ENCODE measurements at regions not wholly inside any gene's neighbourhood (a gene's known extent, or its start where the extent isn't known, plus 50 kb on each side); places are given as distances from the start of the nearest gene placed in this dataset.

DNA sequence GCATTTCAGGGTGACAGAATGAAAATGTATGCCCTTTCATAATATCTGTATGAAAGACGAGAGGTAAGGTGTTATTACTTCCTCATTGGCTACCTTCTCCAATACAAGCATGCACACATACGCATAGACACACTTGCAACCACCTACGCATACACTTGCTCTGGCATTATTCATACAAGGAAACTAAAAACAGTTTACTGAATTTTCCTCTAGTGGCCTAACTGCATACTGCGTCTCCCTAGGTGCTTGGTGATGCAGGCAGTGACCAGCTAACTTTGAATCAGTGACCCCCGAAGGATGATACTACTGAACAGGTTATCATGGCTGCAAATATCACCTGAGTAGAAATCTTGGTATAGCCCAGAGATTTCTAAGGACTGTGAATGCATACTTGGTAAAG, 593.1 kb downstream of the PKHD1 start:
- H3K36me3 Mint-ChIP-seq (ENCODE audit: low read depth), result no peaks in the 10 kb centered on the region
- no peaks in the 10 kb centered on the region for H3K4me1 Mint-ChIP-seq (ENCODE audit: low read depth)
- no peak overlapping the region for H3K4me3 Mint-ChIP-seq

DNA sequence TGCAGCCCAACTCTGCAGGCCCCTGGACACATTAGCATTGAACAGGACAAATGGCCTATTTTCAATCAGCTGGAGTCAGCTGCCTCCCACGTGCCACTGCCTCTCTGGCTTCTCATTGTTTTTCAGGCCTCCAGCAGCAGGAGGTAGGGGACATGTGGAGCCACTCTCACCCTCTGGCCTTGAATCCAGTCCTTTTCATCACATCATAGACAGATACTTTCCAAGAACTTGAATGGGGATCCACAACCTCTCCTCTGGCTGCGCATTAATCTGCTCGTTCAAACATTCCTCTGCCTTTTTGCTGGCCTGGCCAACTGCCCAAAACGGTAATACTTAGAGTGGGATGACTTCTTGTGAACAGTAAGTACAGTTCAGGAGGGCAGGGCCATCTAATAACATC, 592.3 kb downstream of the PKHD1 start:
- DNase-seq (ENCODE audit: low spot score), result no peak

More for the DNA sequence above, 593.1 kb downstream of the PKHD1 start:
- no peak for DNase-seq (ENCODE audit: low spot score)
- no peak overlapping the region for H3K27ac Mint-ChIP-seq
- H3K9me3 Mint-ChIP-seq, result no peaks in the 10 kb centered on the region
- no peaks in the 10 kb centered on the region for H3K27me3 Mint-ChIP-seq (ENCODE audit: low read depth)

DNA sequence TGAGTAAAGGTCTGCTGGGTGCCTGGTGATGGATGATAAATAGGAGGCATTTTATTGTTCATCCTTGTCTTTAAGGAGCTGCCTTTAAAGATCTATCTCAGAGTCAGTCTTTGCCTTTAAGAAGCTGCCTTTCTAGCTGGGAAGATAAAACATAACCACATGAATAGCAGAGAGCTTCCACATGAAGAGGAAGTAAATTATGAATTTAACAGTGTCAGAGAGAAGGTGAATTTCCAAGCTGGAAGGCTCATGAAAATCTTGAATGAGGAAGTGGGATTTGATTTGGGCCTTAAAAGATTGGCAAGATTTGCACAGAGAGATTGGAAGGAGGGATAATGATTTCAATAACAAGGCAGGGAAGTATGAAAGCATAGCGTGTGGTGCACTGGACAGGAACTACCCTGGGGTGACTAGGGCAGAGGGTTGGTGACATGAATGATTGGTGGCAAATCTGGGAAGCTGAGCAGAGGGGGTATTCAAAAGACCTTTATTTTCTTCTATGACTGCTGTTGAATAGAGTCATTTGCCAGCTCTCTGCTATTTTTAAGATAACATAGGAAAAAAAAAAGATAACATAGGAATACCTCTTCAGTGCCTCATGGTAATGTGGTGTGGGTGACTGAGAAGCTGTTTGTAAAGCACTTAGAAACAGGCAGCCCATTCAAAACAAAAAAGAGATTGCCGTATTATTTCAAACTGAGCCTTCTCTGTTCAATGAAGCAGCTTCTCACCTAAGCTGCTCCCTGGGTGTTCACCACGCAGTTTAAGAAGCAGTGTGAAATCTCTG, 591.6 kb downstream of the PKHD1 start:
- no peak overlapping the region for H3K4me3 Mint-ChIP-seq
- H3K27me3 Mint-ChIP-seq (ENCODE audit: low read depth), result no peaks in the 10 kb centered on the region
- no peak for DNase-seq (ENCODE audit: low spot score)
- H3K36me3 Mint-ChIP-seq (ENCODE audit: low read depth), result no peaks in the 10 kb centered on the region
- no peak overlapping the region for H3K27ac Mint-ChIP-seq
- H3K4me1 Mint-ChIP-seq (ENCODE audit: low read depth), result no peaks in the 10 kb centered on the region
- no peaks in the 10 kb centered on the region for H3K9me3 Mint-ChIP-seq

More for the DNA sequence above, 592.3 kb downstream of the PKHD1 start:
- H3K36me3 Mint-ChIP-seq (ENCODE audit: low read depth), result no peaks in the 10 kb centered on the region
- H3K27me3 Mint-ChIP-seq (ENCODE audit: low read depth), result no peaks in the 10 kb centered on the region
- no peak overlapping the region for H3K27ac Mint-ChIP-seq
- H3K9me3 Mint-ChIP-seq, result no peaks in the 10 kb centered on the region
- no peaks in the 10 kb centered on the region for H3K4me1 Mint-ChIP-seq (ENCODE audit: low read depth)
- H3K4me3 Mint-ChIP-seq, result no peak overlapping the region

DNA sequence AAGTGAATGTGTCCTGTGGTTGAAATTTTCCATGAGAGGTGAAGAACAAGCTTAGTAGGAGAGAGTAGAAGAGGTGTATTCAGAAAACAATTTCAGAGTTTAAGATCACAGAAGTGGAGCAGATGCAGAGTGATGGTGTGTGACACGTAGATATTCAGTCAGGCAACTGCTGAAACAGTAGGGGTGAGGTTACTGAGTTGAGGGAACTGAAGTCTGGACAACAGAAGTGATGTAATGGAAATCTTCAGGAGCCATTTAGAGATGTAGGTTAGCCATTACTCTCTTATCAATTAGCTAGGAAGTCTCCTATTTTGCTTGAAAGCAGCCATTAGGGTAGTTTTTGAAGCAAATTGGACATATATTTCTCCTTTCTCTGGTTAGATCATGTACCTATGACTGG, 584.4 kb downstream of the PKHD1 start:
- Mint-ChIP-seq H3K9me3 (no peaks in the 10 kb centered on the region), H3K4me3 (no peak overlapping the region), H3K27ac (no peak overlapping the region), H3K4me1 (ENCODE audit: low read depth) (no peaks in the 10 kb centered on the region), H3K27me3 (ENCODE audit: low read depth) (no peaks in the 10 kb centered on the region), H3K36me3 (ENCODE audit: low read depth) (no peaks in the 10 kb centered on the region)
- no peak for DNase-seq (ENCODE audit: low spot score)

DNA sequence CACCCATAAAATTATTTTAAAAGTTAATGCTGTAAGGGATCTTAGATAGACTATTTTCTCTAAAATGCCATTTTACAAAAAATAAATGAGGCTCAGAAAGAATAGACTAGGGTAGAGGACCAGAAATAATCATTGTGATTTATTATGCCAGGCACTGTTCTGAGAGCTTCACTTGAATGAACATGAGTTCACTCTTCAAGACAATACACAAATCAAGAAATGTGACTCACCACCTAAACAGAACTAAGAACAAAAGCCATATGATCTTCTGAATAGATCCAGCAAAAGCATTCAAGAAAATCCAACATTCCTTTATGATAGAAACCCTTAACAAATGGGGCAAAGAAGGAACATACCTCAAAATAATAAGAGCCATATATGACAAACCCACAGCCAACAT, 582.0 kb downstream of the PKHD1 start:
- Mint-ChIP-seq H3K4me3 (no peak overlapping the region), H3K9me3 (no peaks in the 10 kb centered on the region)
- no peak for DNase-seq (ENCODE audit: low spot score)

DNA sequence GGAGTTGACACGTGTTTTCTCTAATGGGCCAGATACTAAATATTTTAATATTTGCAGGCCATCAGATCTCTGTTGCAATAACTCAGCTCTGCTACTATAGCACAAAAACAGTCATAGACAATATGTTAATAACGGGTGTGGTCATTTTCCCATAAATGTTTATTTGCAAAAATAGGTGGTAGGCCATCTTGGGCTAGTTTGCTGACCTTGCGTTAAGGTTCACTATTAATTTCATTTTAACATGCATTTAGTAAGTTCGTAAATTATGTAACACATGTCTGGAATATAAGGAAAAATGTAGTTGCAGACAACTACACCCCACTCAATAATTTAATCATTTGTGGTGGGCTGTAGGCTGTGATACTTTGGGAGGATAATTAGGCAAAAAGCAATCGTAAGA, 577.8 kb downstream of the PKHD1 start:
- Mint-ChIP-seq H3K4me3 (no peak overlapping the region), H3K4me1 (ENCODE audit: low read depth) (no peaks in the 10 kb centered on the region), H3K36me3 (ENCODE audit: low read depth) (no peaks in the 10 kb centered on the region), H3K27me3 (ENCODE audit: low read depth) (no peaks in the 10 kb centered on the region), H3K9me3 (no peaks in the 10 kb centered on the region), H3K27ac (no peak overlapping the region)
- no peak for DNase-seq (ENCODE audit: low spot score)

More for the DNA sequence above, 582.0 kb downstream of the PKHD1 start:
- Mint-ChIP-seq H3K4me1 (ENCODE audit: low read depth) (no peaks in the 10 kb centered on the region), H3K36me3 (ENCODE audit: low read depth) (no peaks in the 10 kb centered on the region), H3K27ac (no peak overlapping the region), H3K27me3 (ENCODE audit: low read depth) (no peaks in the 10 kb centered on the region)

DNA sequence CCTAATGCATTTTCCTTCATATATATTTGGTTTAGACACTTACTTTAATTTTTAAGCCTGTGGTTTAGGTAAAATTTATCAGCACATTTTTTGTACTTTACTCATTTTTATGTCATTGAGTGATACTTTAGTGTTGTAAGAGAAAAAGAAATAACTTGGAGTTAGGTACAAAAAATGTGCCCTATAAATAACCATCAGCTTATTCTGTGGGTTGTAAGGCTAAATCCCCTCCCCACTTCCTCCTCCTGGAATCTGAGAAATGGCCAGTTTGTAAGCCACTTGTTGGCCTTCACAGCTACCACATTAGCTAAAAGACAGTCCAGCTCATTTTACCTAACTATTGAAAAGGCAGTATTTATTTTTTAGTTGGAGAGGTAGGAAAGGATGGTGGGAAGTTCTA, 576.3 kb downstream of the PKHD1 start:
- Mint-ChIP-seq H3K27ac (no peak overlapping the region), H3K27me3 (ENCODE audit: low read depth) (no peaks in the 10 kb centered on the region), H3K9me3 (no peaks in the 10 kb centered on the region), H3K4me3 (no peak overlapping the region), H3K4me1 (ENCODE audit: low read depth) (no peaks in the 10 kb centered on the region), H3K36me3 (ENCODE audit: low read depth) (no peaks in the 10 kb centered on the region)
- no peak for DNase-seq (ENCODE audit: low spot score)

DNA sequence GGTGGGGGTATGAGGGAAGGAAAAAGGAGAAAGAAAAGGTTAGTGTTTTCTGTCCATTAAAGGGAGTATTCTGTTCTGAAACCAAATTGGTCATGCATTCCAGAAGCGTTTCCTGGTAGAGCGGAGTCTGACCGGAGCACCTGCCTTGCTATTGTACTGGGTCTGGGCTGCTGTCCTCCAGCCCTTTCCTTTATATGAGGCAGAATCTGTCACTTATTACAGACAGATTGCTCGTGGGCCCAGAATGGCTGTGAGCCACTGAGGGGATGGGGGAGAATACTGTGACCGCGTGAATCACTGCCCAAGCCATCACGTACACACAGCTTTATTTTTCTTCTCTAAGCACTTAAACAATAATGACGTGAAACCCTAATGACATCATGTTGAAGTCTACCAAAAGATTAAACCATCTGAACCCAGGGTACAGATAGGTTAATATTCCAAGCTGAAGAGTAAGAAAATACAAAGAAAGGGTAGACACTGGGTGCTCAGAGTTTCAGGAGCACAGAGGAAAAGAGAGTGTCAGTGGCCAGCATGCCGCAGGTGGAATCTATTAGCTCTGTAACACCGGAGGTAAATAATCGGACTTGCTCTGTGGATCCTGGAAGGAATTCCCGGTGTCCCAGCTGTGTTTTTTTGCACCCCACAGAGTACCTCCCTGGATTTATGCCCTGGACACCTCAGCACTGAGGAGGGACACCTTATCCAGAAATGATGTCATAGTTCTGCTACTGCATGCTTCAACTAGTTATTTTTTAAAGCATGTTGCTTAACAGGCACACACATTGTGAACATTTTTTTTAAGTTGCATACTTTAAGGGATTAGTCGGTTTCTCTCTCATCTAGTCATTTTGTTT, 573.3 kb downstream of the PKHD1 start:
- no peak for DNase-seq (ENCODE audit: low spot score)
- Mint-ChIP-seq H3K27me3 (ENCODE audit: low read depth) (no peaks in the 10 kb centered on the region), H3K4me1 (ENCODE audit: low read depth) (no peaks in the 10 kb centered on the region), H3K27ac (no peak overlapping the region), H3K4me3 (no peak overlapping the region), H3K9me3 (peaks cover 7% of the 10 kb centered on the region), H3K36me3 (ENCODE audit: low read depth) (no peaks in the 10 kb centered on the region)

DNA sequence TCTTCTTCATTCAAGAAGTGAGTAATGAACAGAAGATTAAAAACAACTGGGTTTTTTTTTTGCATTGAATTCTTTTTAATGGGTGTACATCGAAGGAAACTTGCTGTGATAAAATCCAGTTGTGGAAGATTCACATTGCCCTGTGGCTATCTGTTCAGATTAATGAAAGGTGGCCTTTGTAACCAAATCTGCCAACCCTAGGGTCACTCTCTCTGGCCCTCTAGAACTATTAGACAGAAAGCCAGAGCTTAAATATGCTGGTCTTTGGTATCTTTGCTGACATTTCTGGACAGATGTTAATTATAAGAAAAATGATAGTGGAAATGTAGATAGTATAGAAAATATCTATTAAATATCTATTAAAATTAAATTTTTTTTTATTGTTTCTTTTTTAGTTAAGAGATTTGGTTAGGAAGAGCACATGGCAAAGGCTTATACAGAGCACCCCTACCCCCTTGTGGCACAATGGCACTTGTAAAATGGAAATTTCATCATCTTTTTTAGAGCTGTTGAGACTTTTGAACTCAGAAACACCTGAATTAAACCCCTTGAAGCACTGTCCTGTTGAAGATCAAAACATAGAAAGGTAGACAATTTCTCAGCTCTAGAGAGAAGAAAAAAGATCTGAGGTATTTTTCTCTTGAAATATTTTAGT, 572.5 kb downstream of the PKHD1 start:
- no peaks in the 10 kb centered on the region for H3K4me1 Mint-ChIP-seq (ENCODE audit: low read depth)
- H3K4me3 Mint-ChIP-seq, result no peak overlapping the region
- H3K9me3 Mint-ChIP-seq, result peaks cover 7% of the 10 kb centered on the region
- no peak for DNase-seq (ENCODE audit: low spot score)
- no peak overlapping the region for H3K27ac Mint-ChIP-seq
- H3K36me3 Mint-ChIP-seq (ENCODE audit: low read depth), result no peaks in the 10 kb centered on the region
- no peaks in the 10 kb centered on the region for H3K27me3 Mint-ChIP-seq (ENCODE audit: low read depth)

DNA sequence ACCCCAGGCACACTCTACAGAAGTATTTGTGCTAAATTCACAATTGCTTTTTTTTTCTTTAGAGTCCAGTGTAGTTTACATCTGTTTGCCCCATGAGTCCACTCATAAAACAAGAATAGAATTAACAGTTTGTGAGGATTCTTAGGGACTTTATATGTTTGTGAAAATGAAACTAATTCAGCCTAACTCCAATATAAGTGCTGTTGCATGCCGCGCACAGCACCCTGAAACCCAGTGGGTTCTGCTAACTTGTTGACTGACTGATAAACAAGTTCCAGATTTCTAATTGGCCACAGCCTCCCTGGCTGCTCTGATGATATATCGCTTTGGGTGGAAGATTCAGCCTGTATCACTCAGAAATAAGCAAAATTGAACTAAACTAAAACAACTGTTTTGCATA, 561.4 kb downstream of the PKHD1 start:
- no peak for DNase-seq (ENCODE audit: low spot score)
- Mint-ChIP-seq H3K4me1 (ENCODE audit: low read depth) (no peaks in the 10 kb centered on the region), H3K27me3 (ENCODE audit: low read depth) (no peaks in the 10 kb centered on the region), H3K9me3 (no peaks in the 10 kb centered on the region), H3K36me3 (ENCODE audit: low read depth) (no peaks in the 10 kb centered on the region), H3K4me3 (no peak overlapping the region), H3K27ac (no peak overlapping the region)

DNA sequence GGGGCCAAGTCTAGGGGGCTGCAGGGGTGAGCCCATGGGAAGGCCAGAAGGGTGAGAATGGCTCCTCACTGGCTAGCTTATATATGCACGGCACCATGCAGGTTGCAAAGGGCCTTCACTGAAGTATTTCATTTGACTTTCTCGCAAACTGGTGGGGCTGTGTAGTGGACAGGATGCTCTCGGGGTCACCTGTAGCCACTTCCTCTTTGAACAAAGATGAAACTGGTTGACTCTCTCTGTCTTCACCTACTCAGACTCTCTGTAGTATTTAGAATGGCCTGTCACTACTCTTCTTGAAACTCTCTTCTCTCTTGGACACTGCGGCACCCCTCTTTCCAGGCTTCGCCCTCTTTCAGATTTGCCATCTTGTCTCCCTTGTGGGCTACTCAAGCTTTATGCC, 560.5 kb downstream of the PKHD1 start:
- no peaks in the 10 kb centered on the region for H3K27me3 Mint-ChIP-seq (ENCODE audit: low read depth)
- DNase-seq (ENCODE audit: low spot score), result no peak
- H3K27ac Mint-ChIP-seq, result no peak overlapping the region
- no peak overlapping the region for H3K4me3 Mint-ChIP-seq
- H3K4me1 Mint-ChIP-seq (ENCODE audit: low read depth), result no peaks in the 10 kb centered on the region
- no peaks in the 10 kb centered on the region for H3K36me3 Mint-ChIP-seq (ENCODE audit: low read depth)
- no peaks in the 10 kb centered on the region for H3K9me3 Mint-ChIP-seq

DNA sequence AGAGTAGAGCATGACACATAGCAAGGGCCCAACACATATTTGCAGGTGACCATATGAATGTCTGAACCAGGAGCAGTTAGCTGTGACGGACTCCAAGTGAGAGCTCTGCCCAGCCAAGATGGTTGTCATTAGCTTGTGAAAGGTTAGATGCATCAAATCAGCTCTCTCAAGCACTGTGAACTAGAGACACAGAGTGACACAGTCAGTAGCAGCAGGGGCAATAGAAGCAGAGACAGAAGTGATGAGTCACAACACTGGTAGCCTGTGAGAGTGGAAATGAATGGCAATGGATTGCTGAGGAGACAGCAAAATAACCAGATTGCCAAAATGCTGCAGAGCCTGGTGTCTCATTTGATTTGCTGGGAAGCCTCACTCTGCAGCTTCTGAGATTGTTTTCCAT, 558.9 kb downstream of the PKHD1 start:
- Mint-ChIP-seq H3K36me3 (ENCODE audit: low read depth) (no peaks in the 10 kb centered on the region), H3K4me3 (no peak overlapping the region), H3K27ac (no peak overlapping the region), H3K9me3 (no peaks in the 10 kb centered on the region), H3K4me1 (ENCODE audit: low read depth) (no peaks in the 10 kb centered on the region), H3K27me3 (ENCODE audit: low read depth) (no peaks in the 10 kb centered on the region)
- DNase-seq (ENCODE audit: low spot score), result no peak

DNA sequence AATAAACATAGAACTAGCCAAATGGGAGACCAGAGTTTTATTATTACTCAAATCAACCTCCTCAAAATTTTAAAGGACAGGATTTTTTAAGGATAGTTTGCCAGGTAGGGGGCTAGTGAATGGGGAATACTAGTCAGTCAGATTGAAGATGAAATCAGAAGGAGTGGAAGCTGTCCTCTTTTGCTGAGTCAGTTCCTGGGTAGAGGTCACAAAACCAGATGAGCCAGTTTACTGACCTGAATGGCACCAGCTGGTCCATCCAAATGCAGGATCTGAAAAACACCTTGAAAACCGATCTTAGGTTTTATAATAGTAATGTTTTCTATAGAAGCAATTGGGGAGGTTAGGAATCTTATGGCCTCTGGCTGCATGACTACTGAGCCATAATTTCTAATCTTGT, 558.2 kb downstream of the PKHD1 start:
- DNase-seq (ENCODE audit: low spot score), result no peak
- no peak overlapping the region for H3K27ac Mint-ChIP-seq
- H3K4me1 Mint-ChIP-seq (ENCODE audit: low read depth), result no peaks in the 10 kb centered on the region
- no peaks in the 10 kb centered on the region for H3K27me3 Mint-ChIP-seq (ENCODE audit: low read depth)
- no peaks in the 10 kb centered on the region for H3K9me3 Mint-ChIP-seq
- no peak overlapping the region for H3K4me3 Mint-ChIP-seq
- no peaks in the 10 kb centered on the region for H3K36me3 Mint-ChIP-seq (ENCODE audit: low read depth)

DNA sequence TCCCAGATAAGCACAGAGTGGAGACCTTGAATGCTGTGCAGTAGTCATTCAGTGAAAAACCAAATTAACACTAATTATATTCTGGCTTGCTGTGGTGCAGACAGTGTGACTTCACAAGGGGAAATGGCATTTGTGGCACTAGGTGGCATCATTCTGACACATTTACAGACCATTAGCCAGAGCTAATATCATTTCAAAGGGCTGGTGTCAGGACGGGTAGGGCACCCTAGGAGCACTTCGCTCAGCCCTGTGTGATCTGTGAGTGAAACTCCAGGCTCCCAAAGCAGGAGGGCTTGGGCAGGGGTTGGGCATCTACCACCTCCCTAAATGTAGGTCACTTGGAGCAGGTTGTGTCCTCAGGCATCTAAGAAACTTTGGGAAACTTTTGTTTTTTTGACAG, 555.8 kb downstream of the PKHD1 start:
- Mint-ChIP-seq H3K4me1 (ENCODE audit: low read depth) (no peaks in the 10 kb centered on the region), H3K4me3 (no peak overlapping the region), H3K9me3 (no peaks in the 10 kb centered on the region), H3K27ac (no peak overlapping the region), H3K27me3 (ENCODE audit: low read depth) (no peaks in the 10 kb centered on the region), H3K36me3 (ENCODE audit: low read depth) (no peaks in the 10 kb centered on the region)
- DNase-seq (ENCODE audit: low spot score), result no peak

All from T-helper 2 cell treated with Interferon-gamma antibody and Interleukin-4, amounts not matched to agents 5 μg/mL and 100 μg/mL, for 36 hours (primary cell).